AG09309 (cell line): ENCODE measurements at regions not wholly inside any gene's neighbourhood (a gene's known extent, or its start where the extent isn't known, plus 50 kb on each side); places are given as distances from the start of the nearest gene placed in this dataset.

Experiments used
- DNase-seq: peaks from one replicate; pipeline ENCODE4 v3.0.0-alpha.2; 2010; ENCODE audit warnings: low read depth
- H3K4me3 ChIP-seq: 2 replicates; pipeline ENCODE4 v1.5.1; 2011; ENCODE audit warnings: mild to moderate bottlenecking, low read depth, low read length, moderate library complexity; ENCODE audit not compliant: control insufficient read depth
- CTCF ChIP-seq: IDR thresholded peaks from 2 replicates; pipeline ENCODE4 v1.5.1; 2011; ENCODE audit warnings: mild to moderate bottlenecking, low read depth, low read length, inconsistent platforms; ENCODE audit not compliant: insufficient read depth, control insufficient read depth; ENCODE audit errors: missing control alignments

GRCh38 chr10:83983578-83984255 lies 155.6 kb upstream of the GHITM start:
- no peak for TF ChIP-seq CTCF
- H3K4me3 ChIP-seq = no peak overlapping the region
- no peak for DNase-seq

- no peak overlapping the region for H3K4me3 ChIP-seq
- TF ChIP-seq CTCF = no peak
- no peak for DNase-seq
These were observed 155.1 kb upstream of the GHITM start for GRCh38 chr10:83984256-83984640.

GRCh38 chr10:83986800-83987199 lies 152.5 kb upstream of the GHITM start:
- no peak overlapping the region for H3K4me3 ChIP-seq
- no peak for TF ChIP-seq CTCF
- no peak for DNase-seq

GRCh38 chr10:83987216-83987615 lies 152.1 kb upstream of the GHITM start:
- H3K4me3 ChIP-seq = no peak overlapping the region
- no peak for TF ChIP-seq CTCF
- DNase-seq = no peak

GRCh38 chr10:83988435-83988834 lies 150.9 kb upstream of the GHITM start:
- DNase-seq = no peak
- TF ChIP-seq CTCF = no peak
- no peak overlapping the region for H3K4me3 ChIP-seq

GRCh38 chr10:83990126-83990525 lies 149.2 kb upstream of the GHITM start:
- DNase-seq = no peak
- H3K4me3 ChIP-seq = no peak overlapping the region
- TF ChIP-seq CTCF = no peak
